ENCODE measurements at regions not wholly inside any gene's neighbourhood (a gene's known extent, or its start where the extent isn't known, plus 50 kb on each side); places are given as distances from the start of the nearest gene placed in this dataset.
"Not testable (repeated sequence)": the region's sequence is repeated elsewhere in the genome, so short reads cannot be mapped to it uniquely, and the experiment has no call there.

DNA sequence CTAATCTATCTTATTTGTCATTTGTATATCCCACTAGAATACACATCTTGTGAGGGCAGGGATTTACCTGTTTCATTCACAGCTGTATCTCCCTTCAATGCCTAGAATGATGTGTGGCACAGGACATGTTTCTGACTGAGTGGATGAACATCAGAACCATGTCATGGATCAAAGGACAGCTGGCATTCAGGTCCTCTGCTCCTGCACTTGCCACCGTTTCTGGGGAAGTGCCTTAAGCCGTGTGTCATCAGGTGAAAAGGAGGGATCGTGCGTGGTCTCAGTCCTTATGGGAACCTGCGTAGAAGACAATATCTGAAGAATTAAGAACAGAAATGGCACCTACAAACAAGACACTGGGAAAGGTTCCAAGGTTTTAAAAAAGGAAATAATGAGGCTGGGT lies 206.1 kb upstream of the GATA6 start:
- Histone ChIP-seq H3K27me3 (ENCODE audit: insufficient read depth, low read depth, severe bottlenecking) (peaks cover 89% of the 10 kb centered on the region), H3K4me3 (ENCODE audit: low read depth, low read length) (no peak overlapping the region), H3K27ac (no peak overlapping the region), H3K9me3 (ENCODE audit: severe bottlenecking) (no peaks in the 10 kb centered on the region), H3K36me3 (no peaks in the 10 kb centered on the region)
- TF ChIP-seq, protein P1, sequence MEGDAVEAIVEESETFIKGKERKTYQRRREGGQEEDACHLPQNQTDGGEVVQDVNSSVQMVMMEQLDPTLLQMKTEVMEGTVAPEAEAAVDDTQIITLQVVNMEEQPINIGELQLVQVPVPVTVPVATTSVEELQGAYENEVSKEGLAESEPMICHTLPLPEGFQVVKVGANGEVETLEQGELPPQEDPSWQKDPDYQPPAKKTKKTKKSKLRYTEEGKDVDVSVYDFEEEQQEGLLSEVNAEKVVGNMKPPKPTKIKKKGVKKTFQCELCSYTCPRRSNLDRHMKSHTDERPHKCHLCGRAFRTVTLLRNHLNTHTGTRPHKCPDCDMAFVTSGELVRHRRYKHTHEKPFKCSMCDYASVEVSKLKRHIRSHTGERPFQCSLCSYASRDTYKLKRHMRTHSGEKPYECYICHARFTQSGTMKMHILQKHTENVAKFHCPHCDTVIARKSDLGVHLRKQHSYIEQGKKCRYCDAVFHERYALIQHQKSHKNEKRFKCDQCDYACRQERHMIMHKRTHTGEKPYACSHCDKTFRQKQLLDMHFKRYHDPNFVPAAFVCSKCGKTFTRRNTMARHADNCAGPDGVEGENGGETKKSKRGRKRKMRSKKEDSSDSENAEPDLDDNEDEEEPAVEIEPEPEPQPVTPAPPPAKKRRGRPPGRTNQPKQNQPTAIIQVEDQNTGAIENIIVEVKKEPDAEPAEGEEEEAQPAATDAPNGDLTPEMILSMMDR (IDR thresholded peaks at IDR 0.05; ENCODE audit: low read depth, low read length): no peak
- no peak for DNase-seq

DNA sequence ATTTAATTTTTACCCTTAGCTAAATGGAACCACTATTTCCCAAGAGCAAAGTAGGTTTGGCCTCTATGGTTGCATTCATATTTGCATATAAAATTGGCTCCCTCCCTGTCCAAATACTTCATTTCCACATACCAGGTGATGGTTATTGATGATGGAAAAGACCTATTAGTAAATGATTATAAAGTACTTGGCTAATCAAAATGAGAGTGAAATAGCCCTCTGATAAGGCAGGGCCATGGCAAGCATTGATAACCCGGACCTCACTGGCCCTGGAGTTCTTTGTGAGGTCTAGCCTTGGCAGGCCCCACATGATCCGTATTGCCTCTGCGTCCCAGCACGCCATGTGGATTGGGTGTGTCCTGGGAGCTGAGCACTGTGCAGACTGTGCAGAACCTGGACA lies 201.1 kb upstream of the GATA6 start:
- Histone ChIP-seq H3K9me3 (ENCODE audit: severe bottlenecking) (no peaks in the 10 kb centered on the region), H3K27ac (no peak overlapping the region), H3K4me3 (ENCODE audit: low read depth, low read length) (no peak overlapping the region), H3K36me3 (no peaks in the 10 kb centered on the region), H3K27me3 (ENCODE audit: insufficient read depth, low read depth, severe bottlenecking) (peaks cover 79% of the 10 kb centered on the region)
- TF ChIP-seq, protein P1 (IDR thresholded peaks at IDR 0.05; ENCODE audit: low read depth, low read length): no peak
- no peak for DNase-seq

DNA sequence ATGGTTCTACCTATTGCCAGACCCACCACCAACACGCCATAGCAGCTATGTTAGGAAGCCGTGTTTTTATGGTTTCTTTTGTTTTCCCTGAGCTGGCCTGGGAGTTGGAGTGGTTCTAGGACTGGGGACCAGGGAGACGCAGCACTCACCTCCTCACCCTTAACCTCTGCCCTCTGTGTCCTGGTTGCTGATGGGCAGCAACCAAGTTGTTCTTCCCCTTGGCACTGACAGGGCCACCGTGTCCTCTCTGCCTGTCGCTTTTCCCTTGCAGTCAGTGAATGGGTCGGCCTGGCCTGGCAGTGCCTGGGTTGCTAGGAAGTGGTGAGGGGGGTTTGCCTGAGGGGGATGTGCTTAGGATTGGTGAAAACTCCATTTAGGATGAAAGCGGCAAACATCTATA lies 197.1 kb upstream of the GATA6 start:
- TF ChIP-seq, protein P1 (IDR thresholded peaks at IDR 0.05; ENCODE audit: low read depth, low read length): no peak
- Histone ChIP-seq H3K4me3 (ENCODE audit: low read depth, low read length) (no peak overlapping the region), H3K27me3 (ENCODE audit: insufficient read depth, low read depth, severe bottlenecking) (peaks cover 55% of the 10 kb centered on the region), H3K9me3 (ENCODE audit: severe bottlenecking) (no peaks in the 10 kb centered on the region), H3K36me3 (no peaks in the 10 kb centered on the region), H3K27ac (no peak overlapping the region)
- DNase-seq: no peak

DNA sequence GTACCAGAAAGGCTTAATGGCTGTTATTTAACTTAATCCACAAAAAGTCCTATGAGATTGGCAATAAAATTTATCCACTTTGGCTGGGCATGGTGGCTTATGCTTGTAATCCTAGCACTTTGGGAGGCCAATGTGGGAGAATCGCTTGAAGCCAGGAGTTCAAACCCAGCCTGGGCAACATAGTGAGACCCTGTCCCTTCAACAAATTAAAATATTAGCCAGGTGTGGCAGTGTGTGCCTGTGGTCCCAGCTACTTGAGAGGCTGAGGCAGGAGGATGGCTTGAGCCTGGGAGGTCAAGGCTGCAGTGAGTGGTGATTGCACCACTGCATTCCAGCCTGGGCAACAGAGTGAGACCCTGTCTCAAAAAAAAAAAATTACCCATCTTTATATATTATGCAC lies 193.4 kb upstream of the GATA6 start:
- not testable (repeated sequence) for H3K36me3 ChIP-seq; H3K9me3 ChIP-seq (ENCODE audit: severe bottlenecking); H3K4me3 ChIP-seq (ENCODE audit: low read depth, low read length); H3K27ac ChIP-seq; DNase-seq
- peaks cover 48% of the 10 kb centered on the region for H3K27me3 ChIP-seq (ENCODE audit: insufficient read depth, low read depth, severe bottlenecking)

DNA sequence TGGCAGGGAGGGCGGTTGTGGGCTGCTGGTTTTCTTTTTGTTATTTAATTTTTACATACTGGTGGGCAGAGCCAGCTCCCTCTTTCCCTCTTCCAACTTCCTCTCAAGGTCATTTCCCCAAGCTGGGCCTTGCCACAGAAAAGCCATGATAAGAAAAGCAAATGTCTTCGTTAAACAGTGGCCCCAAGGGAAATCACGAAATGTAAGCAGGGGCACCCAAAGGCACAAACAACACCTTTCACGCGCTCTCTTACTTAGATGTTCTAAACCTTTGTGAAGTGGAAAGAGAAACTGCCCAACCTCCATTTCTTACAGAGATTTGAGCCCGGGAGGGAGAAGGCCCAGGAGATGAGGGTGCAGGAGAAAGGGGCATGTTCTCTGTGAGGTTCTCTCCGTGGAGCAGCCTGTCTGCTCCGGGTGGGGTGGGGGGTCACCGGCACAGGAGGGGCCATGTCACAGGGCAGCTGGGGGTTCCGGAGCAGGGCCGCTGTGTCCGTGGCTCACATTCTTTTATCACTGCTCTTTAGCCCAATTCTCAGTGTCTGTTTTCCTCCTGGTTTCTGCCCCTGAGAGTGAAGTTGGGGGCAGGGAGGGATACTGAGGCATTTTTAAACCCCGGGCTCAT lies 190.7 kb upstream of the GATA6 start:
- Histone ChIP-seq H3K9me3 (ENCODE audit: severe bottlenecking) (peaks cover 7% of the 10 kb centered on the region), H3K4me3 (ENCODE audit: low read depth, low read length) (no peak overlapping the region), H3K27ac (no peak overlapping the region), H3K27me3 (ENCODE audit: insufficient read depth, low read depth, severe bottlenecking) (peaks cover 32% of the 10 kb centered on the region), H3K36me3 (no peaks in the 10 kb centered on the region)
- no peak for DNase-seq
- TF ChIP-seq, protein P1 (IDR thresholded peaks at IDR 0.05; ENCODE audit: low read depth, low read length): no peak

DNA sequence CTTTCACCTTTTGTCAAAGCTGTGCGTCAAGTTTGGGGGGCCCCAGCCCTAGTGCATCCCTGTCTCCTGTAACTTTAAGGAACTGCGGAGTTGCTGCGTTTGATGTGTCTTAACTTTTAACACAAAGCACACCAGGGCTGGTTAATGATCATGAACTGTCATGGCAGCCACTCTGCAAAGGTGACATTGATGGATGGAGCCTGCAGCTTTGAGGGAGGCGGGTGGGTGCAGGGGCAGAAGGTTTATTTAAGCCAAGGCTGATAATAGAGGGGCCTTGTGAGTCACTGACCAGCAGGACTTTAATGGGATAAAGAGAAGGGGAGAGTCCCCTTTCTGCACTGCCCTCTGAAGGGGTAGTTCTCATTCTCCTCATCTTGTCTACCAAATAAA lies 190.2 kb upstream of the GATA6 start:
- TF ChIP-seq, protein P1 (IDR thresholded peaks at IDR 0.05; ENCODE audit: low read depth, low read length): no peak
- Histone ChIP-seq H3K27me3 (ENCODE audit: insufficient read depth, low read depth, severe bottlenecking) (peaks cover 34% of the 10 kb centered on the region), H3K27ac (no peak overlapping the region), H3K36me3 (no peaks in the 10 kb centered on the region), H3K9me3 (ENCODE audit: severe bottlenecking) (peaks cover 7% of the 10 kb centered on the region), H3K4me3 (ENCODE audit: low read depth, low read length) (no peak overlapping the region)
- no peak for DNase-seq
